ENCODE measurements at regions not wholly inside any gene's neighbourhood (a gene's known extent, or its start where the extent isn't known, plus 50 kb on each side); places are given as distances from the start of the nearest gene placed in this dataset.

DNA sequence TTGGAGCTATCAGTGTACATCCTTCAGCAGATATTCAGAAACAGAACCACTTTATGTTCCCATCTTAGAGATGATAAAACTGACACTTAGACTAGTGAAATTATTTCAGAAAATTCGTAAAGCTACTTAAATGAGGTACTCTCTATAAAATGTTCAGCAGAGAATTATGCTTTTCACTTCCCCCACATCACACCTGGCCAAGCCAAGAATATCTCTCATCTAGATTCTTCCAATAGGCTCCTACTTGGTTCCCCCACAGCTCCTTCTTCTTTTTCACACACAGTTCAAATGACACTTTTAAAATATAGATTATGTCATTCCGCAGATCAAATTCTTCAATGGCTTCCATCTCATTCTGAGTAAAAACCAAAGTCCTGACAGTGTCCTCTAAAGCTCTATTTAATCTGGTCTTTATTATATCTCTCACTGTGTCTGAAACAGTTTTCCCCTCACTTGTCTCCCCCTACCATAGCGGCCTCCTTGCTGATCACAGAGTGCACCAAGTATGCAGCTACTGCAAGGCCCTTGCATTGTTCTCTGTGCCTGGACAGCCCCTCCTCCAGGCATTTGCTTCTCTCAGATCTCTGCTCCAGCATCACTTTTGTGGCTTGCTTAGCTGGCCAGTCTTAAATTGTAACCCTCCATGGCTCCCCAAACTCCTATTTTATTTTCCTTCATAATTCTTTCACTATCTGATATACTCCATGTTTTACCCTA, 736.8 kb upstream of the USP15 start:
- TF ChIP-seq, protein P1, sequence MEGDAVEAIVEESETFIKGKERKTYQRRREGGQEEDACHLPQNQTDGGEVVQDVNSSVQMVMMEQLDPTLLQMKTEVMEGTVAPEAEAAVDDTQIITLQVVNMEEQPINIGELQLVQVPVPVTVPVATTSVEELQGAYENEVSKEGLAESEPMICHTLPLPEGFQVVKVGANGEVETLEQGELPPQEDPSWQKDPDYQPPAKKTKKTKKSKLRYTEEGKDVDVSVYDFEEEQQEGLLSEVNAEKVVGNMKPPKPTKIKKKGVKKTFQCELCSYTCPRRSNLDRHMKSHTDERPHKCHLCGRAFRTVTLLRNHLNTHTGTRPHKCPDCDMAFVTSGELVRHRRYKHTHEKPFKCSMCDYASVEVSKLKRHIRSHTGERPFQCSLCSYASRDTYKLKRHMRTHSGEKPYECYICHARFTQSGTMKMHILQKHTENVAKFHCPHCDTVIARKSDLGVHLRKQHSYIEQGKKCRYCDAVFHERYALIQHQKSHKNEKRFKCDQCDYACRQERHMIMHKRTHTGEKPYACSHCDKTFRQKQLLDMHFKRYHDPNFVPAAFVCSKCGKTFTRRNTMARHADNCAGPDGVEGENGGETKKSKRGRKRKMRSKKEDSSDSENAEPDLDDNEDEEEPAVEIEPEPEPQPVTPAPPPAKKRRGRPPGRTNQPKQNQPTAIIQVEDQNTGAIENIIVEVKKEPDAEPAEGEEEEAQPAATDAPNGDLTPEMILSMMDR (IDR thresholded peaks at IDR 0.05), result no peak
- TF ChIP-seq POLR2A (IDR thresholded peaks at IDR 0.05), result no peak
